HG03442 (cell line): ENCODE measurements at regions not wholly inside any gene's neighbourhood (a gene's known extent, or its start where the extent isn't known, plus 50 kb on each side); places are given as distances from the start of the nearest gene placed in this dataset.
"Not testable (repeated sequence)": the region's sequence is repeated elsewhere in the genome, so short reads cannot be mapped to it uniquely, and the experiment has no call there.

Source experiments
- ATAC-seq: cut with Tn5 transposase; IDR thresholded peaks from one replicate; pipeline ENCODE4 v1.9.1; 2021; ENCODE audit warnings: mild to moderate bottlenecking, moderate library complexity; ENCODE audit not compliant: unreplicated experiment

- no peak for ATAC-seq
These were observed 348.9 kb upstream of the NCAM1 start for GRCh38 chr11:112612250-112612849.

GRCh38 chr11:112613051-112613972 lies 347.9 kb upstream of the NCAM1 start:
- ATAC-seq, result no peak

DNA sequence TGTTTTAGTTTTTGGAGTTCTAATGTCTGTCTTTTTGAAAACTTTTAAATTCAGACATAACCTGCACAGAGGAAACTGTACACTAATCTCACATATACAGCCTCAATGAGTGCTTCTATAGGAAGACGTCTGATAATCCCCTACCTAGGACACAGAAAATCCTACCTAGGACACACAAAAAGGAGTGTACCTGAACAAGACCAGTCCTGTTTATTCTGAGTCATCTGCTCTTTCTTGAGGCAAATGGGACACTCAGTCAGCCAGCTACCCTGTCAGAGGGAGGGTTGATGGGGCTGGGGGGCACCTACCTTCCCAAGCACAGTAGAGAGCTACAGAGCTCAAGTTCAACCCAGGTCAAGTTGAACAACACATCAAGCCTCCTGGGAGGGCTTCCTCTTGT lies 346.6 kb upstream of the NCAM1 start:
- ATAC-seq, result no peak

DNA sequence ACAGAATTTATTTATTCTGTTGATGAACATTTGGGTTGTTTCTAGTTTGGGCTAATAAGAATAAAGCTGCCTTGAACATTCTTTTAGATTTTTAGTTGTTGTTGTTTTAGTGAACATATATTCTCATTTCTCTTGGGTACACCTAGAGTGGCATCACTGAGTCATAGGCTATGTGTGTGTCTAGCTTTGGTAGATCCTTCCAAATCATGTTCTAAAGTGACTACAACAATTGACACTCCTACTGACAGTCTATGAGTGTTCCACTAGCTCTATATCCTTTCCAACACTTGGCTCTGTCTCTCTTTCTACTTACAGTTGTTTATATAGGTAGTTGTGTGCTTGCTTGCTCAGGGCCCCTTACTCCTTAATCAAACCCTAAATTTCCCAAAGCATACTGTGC lies 346.0 kb upstream of the NCAM1 start:
- ATAC-seq, result no peak

GRCh38 chr11:112615891-112616290 lies 345.3 kb upstream of the NCAM1 start:
- no peak for ATAC-seq

DNA sequence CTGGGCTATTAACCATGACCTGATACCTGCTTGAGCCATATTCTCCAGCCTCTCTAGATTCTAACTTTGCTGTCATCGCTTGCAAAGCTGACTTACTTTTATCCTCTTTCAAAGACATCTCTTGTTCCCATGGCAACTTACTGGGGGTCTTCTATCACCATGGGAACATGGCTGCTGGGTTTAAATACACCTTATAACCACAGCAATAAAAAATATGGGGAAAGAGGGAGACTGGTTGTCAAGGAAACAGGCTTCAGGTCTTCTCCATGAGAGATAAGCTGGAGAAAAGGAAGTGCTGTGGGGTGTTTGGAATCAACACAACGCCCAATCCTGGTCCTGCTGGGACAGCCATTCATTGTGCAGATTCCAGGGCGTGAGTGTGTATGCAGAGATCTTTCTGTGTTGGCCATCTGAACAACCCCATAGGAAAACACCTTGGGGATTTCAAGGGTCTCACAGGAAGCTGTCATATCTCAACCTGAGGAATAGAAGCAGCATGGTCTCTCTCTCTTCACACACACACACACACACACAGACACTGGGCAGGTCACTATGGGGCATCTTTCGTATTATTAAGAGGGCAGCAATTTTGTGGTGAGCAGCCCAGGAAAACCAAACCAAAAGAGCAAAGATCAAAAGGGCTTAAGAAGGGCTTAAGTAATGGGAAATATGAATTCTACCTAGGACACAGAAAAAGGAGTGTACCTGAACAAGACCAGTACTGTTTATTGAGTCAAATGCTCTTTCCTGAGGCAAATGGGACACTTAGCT lies 344.7 kb upstream of the NCAM1 start:
- ATAC-seq, result no peak

DNA sequence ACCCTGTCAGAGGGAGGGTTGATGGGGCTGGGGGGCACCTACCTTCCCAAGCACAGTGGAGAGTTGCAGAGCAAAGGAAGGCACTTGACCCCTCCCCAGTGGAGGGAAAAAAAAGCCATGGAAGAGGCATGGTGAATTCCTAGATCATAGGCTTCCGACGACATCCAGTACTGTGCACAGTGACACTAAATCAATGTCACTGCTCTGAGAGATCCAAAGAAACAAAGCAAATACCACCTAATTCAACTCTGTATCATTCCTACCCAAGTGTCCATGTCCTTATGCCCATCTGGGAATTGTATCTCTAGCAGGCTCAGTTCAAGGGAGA lies 344.2 kb upstream of the NCAM1 start:
- no peak for ATAC-seq

GRCh38 chr11:112617977-112618826 lies 343.0 kb upstream of the NCAM1 start:
- ATAC-seq, result no peak

- ATAC-seq, result no peak
These were observed 342.1 kb upstream of the NCAM1 start for GRCh38 chr11:112619106-112619505.

DNA sequence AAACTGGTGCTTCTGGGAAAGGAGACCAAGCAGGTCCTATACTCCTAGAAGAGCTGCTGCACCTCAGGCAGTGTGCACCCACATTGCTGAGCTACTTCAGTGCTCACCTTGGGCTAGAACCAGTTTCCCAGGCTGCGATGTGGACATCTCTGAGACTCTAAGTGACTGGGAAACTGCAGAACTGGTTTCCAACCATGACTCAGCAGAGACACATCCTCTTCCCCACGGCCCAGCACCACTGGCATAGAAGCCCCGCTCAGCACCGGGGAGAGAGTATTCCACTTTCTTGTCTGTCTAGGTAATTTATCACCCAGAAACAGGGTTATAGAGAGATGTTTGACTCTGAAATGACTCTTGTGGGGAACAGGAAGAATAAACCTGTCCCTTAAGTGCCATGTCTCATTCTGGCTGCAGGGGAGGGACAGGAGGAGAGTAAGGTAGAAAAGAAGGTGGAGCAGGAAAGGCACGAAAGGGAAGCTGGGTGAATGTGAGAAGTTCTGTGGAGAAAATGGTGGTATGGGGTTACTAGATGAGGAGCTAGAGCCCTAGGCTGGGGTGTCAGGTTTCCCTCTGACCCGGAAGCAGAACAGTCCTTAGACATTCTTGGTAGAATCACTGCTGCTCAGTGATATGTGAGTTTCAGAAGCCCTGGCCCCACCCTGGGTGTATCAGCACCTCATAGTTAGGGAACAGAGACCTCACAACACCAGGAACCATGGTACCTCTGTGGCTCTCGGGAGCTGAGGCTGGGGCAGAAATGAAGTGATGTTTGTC lies 340.4 kb upstream of the NCAM1 start:
- peak; percentile 66 for ATAC-seq

- no peak for ATAC-seq
These were observed 338.2 kb upstream of the NCAM1 start for GRCh38 chr11:112623057-112623456.

- ATAC-seq, result no peak
These were observed 336.8 kb upstream of the NCAM1 start for GRCh38 chr11:112624431-112624830.

DNA sequence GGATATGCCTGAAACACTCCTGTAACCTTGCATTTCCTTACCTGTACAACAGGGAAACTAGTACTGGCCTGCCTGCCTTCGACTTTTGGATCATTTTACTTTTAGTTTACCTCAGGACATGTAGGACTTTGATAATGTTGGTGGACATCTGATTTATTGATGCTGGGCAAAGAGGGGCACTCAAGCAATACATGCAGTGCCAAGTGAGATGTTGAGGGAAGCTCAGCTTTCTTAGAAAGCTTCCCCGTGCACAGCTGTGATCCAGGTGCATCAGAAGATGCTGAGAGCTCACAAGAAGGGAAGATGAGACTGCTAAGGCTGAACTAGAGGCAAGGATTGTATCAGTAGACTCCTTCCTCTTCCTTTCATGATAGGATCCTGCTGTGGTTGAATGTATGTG lies 336.2 kb upstream of the NCAM1 start:
- not testable (repeated sequence) for ATAC-seq

- no peak for ATAC-seq
These were observed 335.4 kb upstream of the NCAM1 start for GRCh38 chr11:112625814-112626213.

GRCh38 chr11:112626731-112627130 lies 334.5 kb upstream of the NCAM1 start:
- no peak for ATAC-seq

DNA sequence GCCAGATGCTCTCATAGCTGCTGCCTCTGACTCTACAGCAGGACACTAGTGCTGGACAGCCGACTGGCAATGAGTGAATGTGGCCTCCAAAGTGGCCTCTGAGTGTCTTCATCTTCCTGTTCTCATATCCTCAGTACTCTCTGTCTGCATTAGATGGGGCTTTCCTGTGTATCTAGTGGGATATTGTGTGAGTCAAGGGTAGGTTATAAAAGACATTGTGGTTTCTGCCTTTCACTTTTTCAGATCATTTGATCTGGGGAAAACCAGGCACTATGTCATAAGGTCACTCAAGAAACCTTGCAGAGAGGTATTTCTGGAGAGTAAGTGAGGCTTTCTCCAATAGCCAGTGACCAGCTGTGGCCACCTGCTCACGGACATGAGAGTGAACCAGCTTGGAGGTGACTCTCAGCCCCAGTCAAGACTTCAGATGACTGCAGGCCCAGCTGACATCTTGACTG lies 333.6 kb upstream of the NCAM1 start:
- peak; percentile 71 for ATAC-seq

DNA sequence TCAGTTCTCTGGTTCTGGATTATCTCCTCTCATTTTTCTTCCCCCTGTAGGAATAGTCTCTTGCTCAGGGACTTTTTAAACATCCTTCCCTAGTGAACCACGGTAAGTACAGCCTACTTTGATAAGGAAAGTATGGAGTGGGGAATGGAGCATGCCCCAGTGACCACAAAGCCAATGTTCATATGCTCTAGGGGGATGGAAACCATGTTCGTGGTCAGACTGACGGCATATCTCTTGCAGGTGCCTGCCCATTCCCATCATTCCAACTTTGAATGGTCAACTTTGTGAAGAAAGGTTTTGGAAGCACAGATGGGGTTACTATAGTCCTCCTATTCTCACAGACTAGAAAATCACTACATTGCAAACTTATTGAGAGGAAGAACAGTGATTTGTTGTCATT lies 332.5 kb upstream of the NCAM1 start:
- no peak for ATAC-seq

- ATAC-seq, result no peak
These were observed 330.7 kb upstream of the NCAM1 start for GRCh38 chr11:112630496-112630895.

GRCh38 chr11:112631333-112631732 lies 329.9 kb upstream of the NCAM1 start:
- no peak for ATAC-seq
